Kidney capillary endothelial cell (primary cell): ENCODE measurements at regions not wholly inside any gene's neighbourhood (a gene's known extent, or its start where the extent isn't known, plus 50 kb on each side); places are given as distances from the start of the nearest gene placed in this dataset.
"Not testable (repeated sequence)": the region's sequence is repeated elsewhere in the genome, so short reads cannot be mapped to it uniquely, and the experiment has no call there.

Source experiments
- DNase-seq: peaks from one replicate; pipeline ENCODE4 v3.0.0-alpha.2; 2018; ENCODE audit warnings: low spot score

GRCh38 chr2:106009096-106009495 lies 185.0 kb downstream of the UXS1 start:
- DNase-seq = no peak

DNA sequence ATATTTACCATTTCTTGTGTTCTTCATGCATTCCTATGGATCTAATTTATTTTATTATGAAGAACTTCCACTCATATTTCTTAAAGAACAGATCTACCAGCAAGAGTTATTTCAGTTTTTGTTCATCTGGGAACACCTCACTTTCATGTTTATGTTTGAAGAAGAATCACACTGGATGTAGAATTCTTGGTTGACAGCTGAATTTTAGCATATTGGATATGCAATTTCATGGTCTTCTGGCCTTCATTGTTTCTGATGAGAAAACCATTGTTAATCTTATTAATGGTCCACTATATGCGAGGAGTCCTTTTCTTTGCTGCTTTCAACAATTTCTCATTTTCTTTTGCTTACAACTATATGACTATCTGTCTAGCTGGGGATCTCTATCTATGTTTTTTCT lies 189.2 kb downstream of the UXS1 start:
- no peak for DNase-seq

DNA sequence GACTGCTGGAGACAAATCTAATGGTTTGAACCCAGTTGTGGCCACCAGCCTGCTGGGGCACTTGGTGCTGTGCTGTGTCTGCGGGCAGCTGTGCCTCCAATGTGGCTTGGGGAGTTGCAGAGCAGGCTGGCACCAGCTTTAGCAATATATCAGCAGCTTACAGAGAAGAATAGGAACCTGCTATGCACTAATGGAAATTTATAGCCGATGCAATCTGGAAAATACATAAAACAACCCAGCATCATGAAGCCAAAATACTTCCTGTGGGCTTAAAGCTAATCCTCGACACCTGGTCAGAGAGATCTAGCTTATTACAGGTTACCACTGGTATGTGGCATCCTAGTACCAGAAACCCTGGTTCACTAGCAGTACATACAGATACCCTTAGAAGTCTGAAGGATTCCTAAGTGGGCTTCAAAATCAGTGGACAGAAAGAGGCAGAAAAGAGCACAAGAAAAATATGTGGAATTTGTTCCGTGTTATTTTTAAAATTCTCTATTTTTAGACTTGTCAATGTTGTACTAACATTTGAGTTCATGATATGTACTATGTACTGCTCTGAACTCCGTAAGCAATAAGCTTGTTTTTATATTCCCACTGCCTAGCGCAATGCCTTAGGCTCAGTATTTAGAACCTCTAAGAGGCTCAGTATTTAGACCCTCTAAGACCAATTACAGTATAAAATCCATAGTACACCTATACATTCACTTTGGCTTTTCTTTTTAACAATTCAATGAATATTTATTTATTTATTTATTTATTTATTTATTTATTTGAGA lies 194.7 kb downstream of the UXS1 start:
- no peak for DNase-seq

DNA sequence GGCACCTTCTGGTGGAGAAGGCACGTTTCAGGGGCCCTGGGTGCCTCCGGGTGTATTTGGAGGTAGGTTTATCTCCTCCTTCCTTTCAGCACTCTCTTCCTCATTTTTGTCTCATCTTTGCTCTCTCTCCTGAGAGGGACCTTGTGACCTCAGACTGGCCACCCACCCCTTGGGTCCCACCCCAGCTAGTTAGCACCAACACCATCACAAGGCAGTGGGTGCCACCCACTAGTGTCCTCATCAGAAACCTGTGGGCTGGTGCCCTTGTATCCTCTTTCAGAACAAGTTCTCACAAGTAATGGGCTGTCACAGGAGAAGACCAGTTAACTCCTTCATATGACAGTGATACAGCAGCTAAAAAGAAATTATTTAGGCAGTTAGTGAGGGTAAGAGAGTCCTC lies 196.4 kb downstream of the UXS1 start:
- no peak for DNase-seq

DNA sequence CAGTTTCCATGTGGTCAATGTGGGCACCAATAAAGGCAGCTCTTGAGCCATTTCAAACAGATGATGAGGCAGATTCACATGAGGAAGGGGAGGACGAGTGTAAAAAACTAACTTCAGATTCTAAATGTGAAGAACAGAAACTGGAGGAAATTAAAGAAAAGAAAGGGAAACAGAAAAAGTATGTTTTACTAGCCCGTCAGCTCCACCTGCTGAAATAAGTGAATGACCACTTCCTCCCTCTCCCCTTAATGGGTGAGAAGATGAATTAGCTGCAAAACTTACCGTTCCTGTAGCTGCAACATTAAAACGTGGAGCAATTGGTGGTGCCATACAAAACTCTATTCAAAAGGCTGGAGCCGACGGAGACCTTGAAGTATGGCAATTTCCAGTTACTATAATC lies 203.5 kb downstream of the UXS1 start:
- no peak for DNase-seq

GRCh38 chr2:105989803-105990202 lies 204.3 kb downstream of the UXS1 start:
- not testable (repeated sequence) for DNase-seq

GRCh38 chr2:105989070-105989469 lies 205.0 kb downstream of the UXS1 start:
- no peak for DNase-seq

- DNase-seq = no peak
Measured at GRCh38 chr2:105977807-105978206, 216.3 kb downstream of the UXS1 start.

GRCh38 chr2:105977212-105977611 lies 216.9 kb downstream of the UXS1 start:
- no peak for DNase-seq

DNA sequence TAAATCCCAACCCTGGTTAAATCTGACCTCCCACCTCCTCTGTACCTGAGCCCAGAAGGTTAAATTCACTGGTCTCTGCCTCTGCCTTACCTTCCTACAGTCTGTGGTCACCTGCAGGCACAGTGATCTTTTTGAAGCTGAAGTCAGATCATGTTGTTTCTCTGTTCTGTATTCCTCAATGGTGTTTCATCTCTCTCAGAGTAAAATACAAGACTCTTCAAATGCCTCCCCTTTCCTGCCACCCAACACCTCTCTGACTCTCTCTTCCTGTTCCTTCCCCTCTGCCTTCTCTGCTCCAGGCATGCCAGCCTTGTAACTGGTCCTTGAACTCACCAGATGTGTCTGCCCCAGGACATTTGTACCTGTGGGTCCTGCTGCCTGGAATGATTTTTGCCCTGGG lies 219.3 kb downstream of the UXS1 start:
- DNase-seq = no peak

- no peak for DNase-seq
Measured at GRCh38 chr2:105972927-105973326, 221.2 kb downstream of the UXS1 start.

- DNase-seq = no peak
Measured at GRCh38 chr2:105972246-105972645, 221.9 kb downstream of the UXS1 start.

DNA sequence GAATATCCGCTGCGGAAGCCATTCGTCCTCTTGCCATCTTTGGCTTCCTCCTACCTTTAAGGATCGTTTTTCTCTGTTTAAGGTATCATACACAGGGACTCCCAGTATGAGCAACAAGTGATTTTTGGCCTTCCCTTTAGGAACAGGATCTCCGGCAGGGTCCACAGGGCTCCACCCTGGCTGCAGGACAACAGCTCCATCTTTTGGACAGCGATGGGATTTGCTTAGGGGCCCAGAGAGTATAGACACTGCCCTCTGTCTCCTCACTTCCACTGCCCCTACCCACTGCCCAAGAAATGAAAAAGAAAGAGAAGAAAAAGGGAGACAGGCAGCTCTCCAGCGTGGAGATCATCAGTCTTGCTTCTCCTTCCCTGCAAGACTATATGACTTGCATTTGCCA lies 224.5 kb downstream of the UXS1 start:
- DNase-seq = peak; percentile 3

DNA sequence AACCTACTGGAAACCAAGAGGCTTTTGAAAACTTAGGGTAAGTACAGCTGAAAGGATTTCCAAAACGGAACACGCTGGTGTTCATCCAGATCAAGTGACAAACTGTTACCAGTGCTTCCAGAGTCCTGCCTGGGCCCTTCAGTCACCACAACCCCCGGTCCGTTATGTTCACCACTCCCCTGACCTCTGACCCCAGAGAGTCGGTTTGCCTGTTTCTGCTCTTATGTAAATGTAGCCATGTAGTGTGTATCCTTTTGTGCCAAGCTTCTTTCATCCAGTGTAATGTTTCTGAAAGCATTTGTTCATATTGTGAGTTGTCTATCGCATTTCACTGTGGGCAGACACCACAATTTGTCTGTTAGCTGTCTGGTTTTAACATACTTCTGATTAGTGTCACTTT lies 217.5 kb downstream of the NCK2 start:
- no peak for DNase-seq

DNA sequence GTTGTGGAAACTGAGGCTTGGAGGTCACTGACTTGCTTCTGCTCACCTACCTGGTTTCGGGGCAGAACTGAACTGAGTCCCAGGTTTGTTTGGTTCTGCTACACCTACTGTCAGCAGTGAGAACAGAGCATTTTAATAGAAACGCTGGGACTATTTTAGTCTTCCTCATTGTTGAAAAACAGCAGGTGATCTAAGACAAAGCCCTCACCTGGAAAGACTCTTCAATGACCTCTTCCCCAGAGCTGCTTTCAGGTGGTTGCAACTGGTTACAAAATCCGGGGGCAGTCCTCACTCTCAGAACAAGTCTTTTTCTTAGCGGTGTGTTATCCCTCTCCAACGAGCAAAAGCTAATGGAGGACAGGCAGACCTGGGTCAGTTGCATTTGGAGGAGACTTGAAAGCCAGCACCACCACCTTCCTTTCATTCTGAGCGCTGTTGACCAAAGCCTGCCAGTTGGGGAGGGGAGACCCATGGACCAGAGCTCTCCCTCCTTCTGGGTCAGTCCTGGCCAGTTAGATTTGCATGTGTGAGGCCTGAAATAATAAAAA lies 217.0 kb downstream of the NCK2 start:
- DNase-seq = no peak

DNA sequence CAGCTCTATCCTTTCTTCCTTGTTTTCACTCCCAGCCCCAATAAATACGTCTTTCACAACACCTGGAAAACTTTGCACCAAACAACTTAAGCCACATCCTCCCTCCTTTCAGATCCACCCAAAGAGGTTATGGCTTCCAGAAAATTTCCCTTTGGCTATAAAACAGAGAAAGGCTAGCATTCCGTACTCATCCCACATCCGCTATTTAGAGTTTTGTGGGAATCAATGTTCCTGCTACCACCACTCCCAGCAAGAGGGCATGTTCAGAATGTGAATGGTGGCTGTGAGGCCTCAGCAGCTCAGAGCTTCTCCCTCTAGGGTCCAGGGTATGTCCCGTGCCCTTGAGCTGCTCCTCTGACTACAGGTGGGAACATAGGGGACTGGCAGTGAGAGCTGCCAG lies 214.6 kb downstream of the NCK2 start:
- DNase-seq = no peak

GRCh38 chr2:105954891-105955290 lies 210.2 kb downstream of the NCK2 start:
- no peak for DNase-seq

- DNase-seq = no peak
Measured at GRCh38 chr2:105953942-105954341, 209.2 kb downstream of the NCK2 start.

- no peak for DNase-seq
Measured at GRCh38 chr2:105952131-105952530, 207.4 kb downstream of the NCK2 start.

- no peak for DNase-seq
Measured at GRCh38 chr2:105951384-105951694, 206.6 kb downstream of the NCK2 start.

GRCh38 chr2:105950521-105951383 lies 206.0 kb downstream of the NCK2 start:
- peak; percentile 37 for DNase-seq

GRCh38 chr2:105943977-105944376 lies 199.3 kb downstream of the NCK2 start:
- no peak for DNase-seq
